HepG2 (cell line): ENCODE measurements at regions not wholly inside any gene's neighbourhood (a gene's known extent, or its start where the extent isn't known, plus 50 kb on each side); places are given as distances from the start of the nearest gene placed in this dataset.

ENCODE experiments used
- ATAC-seq: fragments of 200-7000 bp; cut with Tn5 transposase; 3 replicates; pipeline ENCODE4 v1.9.1; 2020; ENCODE audit warnings: mild to moderate bottlenecking, moderate library complexity
- BruUV-seq: library from RNA; stranded (reverse); fragments of 400-500 nt; replicated peaks from 2 replicates; lab custom pipeline; 2021; lab: Mats Ljungman, UMichigan
- CTCF ChIA-PET: fragments of 300-600 bp; formaldehyde crosslinking; extraction: SDS; loops from one replicate; lab custom pipeline; 2021; ENCODE audit warnings: low total read pairs, inconsistent platforms, low intra/inter-chr PET ratio; lab: Yijun Ruan, JAX
- POLR2A ChIA-PET: fragments of 350-600 bp; sonication (Branson Sonifier 250); formaldehyde crosslinking; loops from one replicate; lab custom pipeline; 2020; ENCODE audit warnings: antibody characterized with exemption, inconsistent platforms; lab: Yijun Ruan, JAX
- DNase-seq: peaks from one replicate; pipeline ENCODE4 v3.0.0-alpha.2; 2015; ENCODE audit warnings: low spot score
- FAIRE-seq: peaks from 3 replicates; lab custom pipeline; 2011; peaks lifted over from hg19 to GRCh38; lab: Jason Lieb, UNC
- H2AFZ ChIP-seq: one replicate; pipeline ENCODE4 v1.6.1; 2011; ENCODE audit warnings: low read length, inconsistent platforms
- H3K27ac ChIP-seq: fragments of 300-600 bp; 3 replicates; pipeline ENCODE4 v1.8.0; 2011; ENCODE audit warnings: mixed run types, mild to moderate bottlenecking, mixed read lengths, low read length, inconsistent platforms; ENCODE audit not compliant: insufficient read depth; ENCODE audit errors: extremely low read length
- H3K27me3 ChIP-seq, 2 experiments: fragments of 200-600 bp in 1 of 2; 2 replicates in 1 of 2; 3 replicates in 1 of 2; pipeline versions ENCODE4 v1.6.0 to v1.8.0; 2011; ENCODE audit warnings: low read length in 2 of 2, mild to moderate bottlenecking in 2 of 2, moderate library complexity in 2 of 2, inconsistent platforms in 1 of 2; ENCODE audit not compliant: insufficient read depth in 2 of 2, control insufficient read depth in 1 of 2
- H3K36me3 ChIP-seq, 2 experiments: fragments of 200-600 bp in 1 of 2; replicated peaks in 1 of 2; 2 replicates in 1 of 2; 3 replicates in 1 of 2; pipeline versions ENCODE4 v1.5.1 to v1.8.0; 2011; ENCODE audit warnings: low read length in 2 of 2, inconsistent platforms in 1 of 2; ENCODE audit not compliant: insufficient read depth in 2 of 2, control insufficient read depth in 1 of 2
- H3K4me1 ChIP-seq: 2 replicates; pipeline ENCODE4 v1.5.1; 2012; ENCODE audit warnings: low read length, inconsistent platforms; ENCODE audit not compliant: insufficient read depth
- H3K4me2 ChIP-seq: 2 replicates; pipeline ENCODE4 v1.6.0; 2011; ENCODE audit warnings: low read depth, low read length, inconsistent platforms
- H3K4me3 ChIP-seq, 3 experiments: fragments of 200-600 bp in 1 of 3; sonication (generic), shearing (Covaris generic) in 1 of 3; replicated peaks in 1 of 3; 2 replicates each; pipeline ENCODE4 v1.5.1; 2011 to 2016; ENCODE audit warnings: low read length in 3 of 3, inconsistent platforms in 2 of 3, low read depth in 2 of 3, mild to moderate bottlenecking in 2 of 3, control low read depth in 1 of 3, mixed read lengths in 1 of 3; ENCODE audit not compliant: insufficient read depth in 1 of 3
- H3K79me2 ChIP-seq: one replicate; pipeline ENCODE4 v1.6.1; 2011; ENCODE audit warnings: low read length, inconsistent platforms; ENCODE audit not compliant: insufficient read depth
- H3K9ac ChIP-seq: 2 replicates; pipeline ENCODE4 v1.6.0; 2011; ENCODE audit warnings: mild to moderate bottlenecking, low read depth, low read length, inconsistent platforms; ENCODE audit not compliant: insufficient read depth
- H3K9me3 ChIP-seq: 2 replicates; pipeline ENCODE4 v1.5.1; 2012; ENCODE audit warnings: mild to moderate bottlenecking, low read length
- H4K20me1 ChIP-seq: 2 replicates; pipeline ENCODE4 v1.6.0; 2011; ENCODE audit warnings: inconsistent platforms, mild to moderate bottlenecking, low read length, moderate library complexity; ENCODE audit not compliant: insufficient read depth
- NCOA2 ChIP-seq: sonication (generic); formaldehyde crosslinking; IDR thresholded peaks from 2 replicates; pipeline ENCODE4 v1.8.0; 2022; ENCODE audit warnings: inconsistent platforms
- PHF5A ChIP-seq: IDR thresholded peaks from one replicate; pipeline ENCODE4 v1.6.1; 2018; ENCODE audit warnings: low read depth, missing genetic modification reagents; ENCODE audit not compliant: unreplicated experiment
- RAD51 ChIP-seq: fragments of 450-650 bp; IDR thresholded peaks from 2 replicates; pipeline ENCODE4 v1.6.1; 2016; ENCODE audit warnings: borderline replicate concordance
- U2AF1 ChIP-seq: fragments of 200-400 bp; formaldehyde crosslinking; optimal IDR thresholded peaks from 2 replicates; pipeline ENCODE3; 2017; ENCODE audit warnings: mild to moderate bottlenecking, low read depth, low read length
- ZNF124 ChIP-seq: sonication (generic); formaldehyde crosslinking; IDR thresholded peaks from 2 replicates; pipeline ENCODE4 v1.4.0; 2020; ENCODE audit warnings: missing genetic modification reagents
- ZNF292 ChIP-seq: sonication (generic); formaldehyde crosslinking; IDR thresholded peaks from 2 replicates; pipeline ENCODE4 v1.8.1; 2022; ENCODE audit warnings: mild to moderate bottlenecking, low read depth, missing genetic modification reagents, borderline replicate concordance
- WGBS: methylation state at CpG from one replicate; pipeline ENCODE4 v1.1.6; 2017; ENCODE audit warnings: low lambda C conversion rate; 5-methylcytosine and 5-hydroxymethylcytosine counted together
- in situ Hi-C: cut with HindIII; loops from 2 replicates; pipeline ENCODE4 v1.10.0; 2017; ENCODE audit warnings: low pct_unique_long_range_greater_than_20kb; ENCODE audit not compliant: extremely low pct_ligation_motif_present
- intact Hi-C: fragments of 100-400 bp; cut with micrococcal nuclease; formaldehyde crosslinking; loops from one replicate; pipeline ENCODE4 v1.10.0; 2022; ENCODE audit not compliant: unreplicated experiment
- TF ChIP-seq, protein P1 (sequence below): sonication (generic); formaldehyde crosslinking; IDR thresholded peaks from 2 replicates; pipeline ENCODE4 v1.5.0; 2020; ENCODE audit warnings: mild to moderate bottlenecking, missing genetic modification reagents, borderline replicate concordance
- TF ChIP-seq, protein P2 (sequence below): sonication (generic); formaldehyde crosslinking; conservative IDR thresholded peaks from 2 replicates; pipeline ENCODE4 v1.4.0; 2020; ENCODE audit warnings: missing genetic modification reagents

DNA sequence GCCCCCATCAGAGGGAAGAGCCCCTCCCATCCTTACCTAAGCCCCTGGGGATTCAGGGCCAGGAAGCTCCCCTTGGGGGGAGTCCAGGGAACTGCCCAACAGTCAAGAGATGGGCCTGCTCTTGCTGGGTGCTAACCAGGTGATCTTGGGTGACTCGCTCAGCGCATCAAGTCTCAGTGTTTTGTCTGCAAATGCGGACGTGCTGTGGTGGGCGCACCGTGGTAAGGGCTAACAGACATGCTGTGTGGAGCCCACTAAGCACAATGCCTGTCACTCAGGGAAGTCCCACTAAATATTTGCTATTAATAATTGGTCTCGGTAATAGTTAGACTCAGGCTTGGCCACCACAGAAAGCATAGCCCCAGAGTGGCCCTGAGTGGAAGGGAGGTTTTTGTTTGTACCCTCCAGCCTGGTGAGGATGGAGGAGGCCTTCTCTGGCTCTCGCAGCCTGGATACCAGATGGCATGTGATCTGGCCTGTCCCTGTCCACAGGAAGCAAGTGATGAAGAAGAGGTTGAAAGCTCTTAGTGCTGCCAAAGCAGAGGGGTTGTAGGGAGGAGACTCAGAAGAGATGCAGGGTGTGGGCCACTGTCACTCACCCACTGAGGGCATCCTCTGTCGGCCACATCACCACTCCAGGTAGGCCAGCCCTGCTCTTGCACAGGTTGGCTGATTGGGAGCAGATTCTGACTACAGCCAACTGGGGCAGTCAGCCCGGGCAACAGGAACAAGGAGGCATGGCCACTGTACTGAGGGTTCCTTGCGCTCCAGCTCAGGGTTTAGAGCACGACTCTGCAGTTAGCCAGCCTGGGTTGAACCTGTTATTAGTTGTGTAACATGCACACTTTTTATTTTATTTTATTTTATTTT lies 69.8 kb upstream of the KSR1 start:
- CTCF ChIA-PET: no interaction called here

DNA sequence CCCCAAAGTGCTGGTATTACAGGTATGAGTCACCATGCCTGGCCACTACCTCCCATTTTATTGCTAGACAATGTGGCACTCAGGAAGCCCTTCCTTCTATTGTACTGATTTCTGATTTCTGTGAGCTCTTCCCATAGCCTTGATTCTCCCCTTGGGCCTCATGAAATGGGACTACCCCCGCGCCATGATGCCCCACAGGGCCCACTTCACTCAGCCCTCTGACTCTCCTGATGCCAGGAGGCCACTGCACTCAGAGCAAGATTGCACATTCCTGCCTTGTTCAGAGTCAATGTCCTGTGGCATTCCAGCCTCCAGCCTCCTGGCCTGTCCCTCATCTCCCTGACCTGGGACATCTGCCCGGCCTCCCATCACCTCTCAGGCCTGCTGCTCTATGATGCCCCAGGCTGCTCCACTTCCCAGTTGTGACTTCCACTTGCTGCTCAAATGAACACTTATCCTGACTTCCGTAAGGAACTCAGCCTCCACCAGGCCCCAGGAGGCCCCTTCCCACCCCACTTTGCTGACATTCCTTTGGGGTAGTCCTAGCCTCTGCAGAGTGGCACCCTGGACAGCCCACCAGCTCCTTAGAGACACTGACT lies 66.6 kb upstream of the KSR1 start:
- H3K4me3 ChIP-seq: no peak overlapping the region
- H3K4me2 ChIP-seq: no peak overlapping the region
- ATAC-seq (no peak), DNase-seq (no peak), FAIRE-seq (no peak)
- intact Hi-C loops (no loop called here), in situ Hi-C loops (loop anchor here (10.0 kb wide), 1 partner anchor 205 kb away; no protein-coding TSS in a partner anchor)
- POLR2A ChIA-PET: no interaction called here
- H3K27ac ChIP-seq: no peak overlapping the region
- 23% methylated on average over 4 of the region's 4 CpGs for WGBS
- no peaks in the 10 kb centered on the region for H3K79me2 ChIP-seq
- H2AFZ ChIP-seq: no peak overlapping the region
- no peaks in the 10 kb centered on the region for H4K20me1 ChIP-seq
- H3K9me3 ChIP-seq: no peaks in the 10 kb centered on the region
- no peaks in the 10 kb centered on the region for H3K4me1 ChIP-seq
- no peaks in the 10 kb centered on the region for H3K27me3 ChIP-seq
- CTCF ChIA-PET: no interaction called here
- no peaks in the 10 kb centered on the region for H3K36me3 ChIP-seq
- no TSS peak for BruUV-seq
- H3K9ac ChIP-seq: no peak overlapping the region
- TF ChIP-seq RAD51 (no peak), NCOA2 (no peak), U2AF1 (no peak), PHF5A (CRISPR knock-in tag) (no peak)
- TF ChIP-seq, protein P1, sequence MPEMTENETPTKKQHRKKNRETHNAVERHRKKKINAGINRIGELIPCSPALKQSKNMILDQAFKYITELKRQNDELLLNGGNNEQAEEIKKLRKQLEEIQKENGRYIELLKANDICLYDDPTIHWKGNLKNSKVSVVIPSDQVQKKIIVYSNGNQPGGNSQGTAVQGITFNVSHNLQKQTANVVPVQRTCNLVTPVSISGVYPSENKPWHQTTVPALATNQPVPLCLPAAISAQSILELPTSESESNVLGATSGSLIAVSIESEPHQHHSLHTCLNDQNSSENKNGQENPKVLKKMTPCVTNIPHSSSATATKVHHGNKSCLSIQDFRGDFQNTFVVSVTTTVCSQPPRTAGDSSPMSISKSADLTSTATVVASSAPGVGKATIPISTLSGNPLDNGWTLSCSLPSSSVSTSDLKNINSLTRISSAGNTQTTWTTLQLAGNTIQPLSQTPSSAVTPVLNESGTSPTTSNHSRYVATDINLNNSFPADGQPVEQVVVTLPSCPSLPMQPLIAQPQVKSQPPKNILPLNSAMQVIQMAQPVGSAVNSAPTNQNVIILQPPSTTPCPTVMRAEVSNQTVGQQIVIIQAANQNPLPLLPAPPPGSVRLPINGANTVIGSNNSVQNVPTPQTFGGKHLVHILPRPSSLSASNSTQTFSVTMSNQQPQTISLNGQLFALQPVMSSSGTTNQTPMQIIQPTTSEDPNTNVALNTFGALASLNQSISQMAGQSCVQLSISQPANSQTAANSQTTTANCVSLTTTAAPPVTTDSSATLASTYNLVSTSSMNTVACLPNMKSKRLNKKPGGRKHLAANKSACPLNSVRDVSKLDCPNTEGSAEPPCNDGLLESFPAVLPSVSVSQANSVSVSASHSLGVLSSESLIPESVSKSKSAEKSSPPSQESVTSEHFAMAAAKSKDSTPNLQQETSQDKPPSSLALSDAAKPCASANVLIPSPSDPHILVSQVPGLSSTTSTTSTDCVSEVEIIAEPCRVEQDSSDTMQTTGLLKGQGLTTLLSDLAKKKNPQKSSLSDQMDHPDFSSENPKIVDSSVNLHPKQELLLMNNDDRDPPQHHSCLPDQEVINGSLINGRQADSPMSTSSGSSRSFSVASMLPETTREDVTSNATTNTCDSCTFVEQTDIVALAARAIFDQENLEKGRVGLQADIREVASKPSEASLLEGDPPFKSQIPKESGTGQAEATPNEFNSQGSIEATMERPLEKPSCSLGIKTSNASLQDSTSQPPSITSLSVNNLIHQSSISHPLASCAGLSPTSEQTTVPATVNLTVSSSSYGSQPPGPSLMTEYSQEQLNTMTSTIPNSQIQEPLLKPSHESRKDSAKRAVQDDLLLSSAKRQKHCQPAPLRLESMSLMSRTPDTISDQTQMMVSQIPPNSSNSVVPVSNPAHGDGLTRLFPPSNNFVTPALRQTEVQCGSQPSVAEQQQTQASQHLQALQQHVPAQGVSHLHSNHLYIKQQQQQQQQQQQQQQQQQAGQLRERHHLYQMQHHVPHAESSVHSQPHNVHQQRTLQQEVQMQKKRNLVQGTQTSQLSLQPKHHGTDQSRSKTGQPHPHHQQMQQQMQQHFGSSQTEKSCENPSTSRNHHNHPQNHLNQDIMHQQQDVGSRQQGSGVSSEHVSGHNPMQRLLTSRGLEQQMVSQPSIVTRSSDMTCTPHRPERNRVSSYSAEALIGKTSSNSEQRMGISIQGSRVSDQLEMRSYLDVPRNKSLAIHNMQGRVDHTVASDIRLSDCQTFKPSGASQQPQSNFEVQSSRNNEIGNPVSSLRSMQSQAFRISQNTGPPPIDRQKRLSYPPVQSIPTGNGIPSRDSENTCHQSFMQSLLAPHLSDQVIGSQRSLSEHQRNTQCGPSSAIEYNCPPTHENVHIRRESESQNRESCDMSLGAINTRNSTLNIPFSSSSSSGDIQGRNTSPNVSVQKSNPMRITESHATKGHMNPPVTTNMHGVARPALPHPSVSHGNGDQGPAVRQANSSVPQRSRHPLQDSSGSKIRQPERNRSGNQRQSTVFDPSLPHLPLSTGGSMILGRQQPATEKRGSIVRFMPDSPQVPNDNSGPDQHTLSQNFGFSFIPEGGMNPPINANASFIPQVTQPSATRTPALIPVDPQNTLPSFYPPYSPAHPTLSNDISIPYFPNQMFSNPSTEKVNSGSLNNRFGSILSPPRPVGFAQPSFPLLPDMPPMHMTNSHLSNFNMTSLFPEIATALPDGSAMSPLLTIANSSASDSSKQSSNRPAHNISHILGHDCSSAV (CRISPR knock-in tag): no peak
- TF ChIP-seq, protein P2, sequence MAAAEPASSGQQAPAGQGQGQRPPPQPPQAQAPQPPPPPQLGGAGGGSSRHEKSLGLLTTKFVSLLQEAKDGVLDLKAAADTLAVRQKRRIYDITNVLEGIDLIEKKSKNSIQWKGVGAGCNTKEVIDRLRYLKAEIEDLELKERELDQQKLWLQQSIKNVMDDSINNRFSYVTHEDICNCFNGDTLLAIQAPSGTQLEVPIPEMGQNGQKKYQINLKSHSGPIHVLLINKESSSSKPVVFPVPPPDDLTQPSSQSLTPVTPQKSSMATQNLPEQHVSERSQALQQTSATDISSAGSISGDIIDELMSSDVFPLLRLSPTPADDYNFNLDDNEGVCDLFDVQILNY (CRISPR knock-in tag): no peak

More for the DNA sequence above, 69.8 kb upstream of the KSR1 start:
- intact Hi-C loops: no loop called here
- ATAC-seq (no peak), FAIRE-seq (no peak), DNase-seq (no peak)
- no peaks in the 10 kb centered on the region for H3K79me2 ChIP-seq
- H3K36me3 ChIP-seq: no peaks in the 10 kb centered on the region
- H3K9me3 ChIP-seq: no peaks in the 10 kb centered on the region
- 36% methylated on average over 11 of the region's 12 CpGs for WGBS
- POLR2A ChIA-PET: no interaction called here
- H3K4me2 ChIP-seq: no peak overlapping the region
- in situ Hi-C loops: loop anchor here (10.0 kb wide), 1 partner anchor 208 kb away; no protein-coding TSS in a partner anchor
- no peak overlapping the region for H3K4me3 ChIP-seq
- no peak overlapping the region for H3K27ac ChIP-seq
- H2AFZ ChIP-seq: no peak overlapping the region
- TF ChIP-seq ZNF292 (CRISPR knock-in tag) (no peak), ZNF124 (no peak)
- TF ChIP-seq, all 625 proteins: peak for 0
- no peaks in the 10 kb centered on the region for H4K20me1 ChIP-seq
- H3K9ac ChIP-seq: no peak overlapping the region
- BruUV-seq: no TSS peak
- peaks cover 1% of the 10 kb centered on the region; the same call in 1 of the 2 replicates for H3K4me1 ChIP-seq
- H3K27me3 ChIP-seq: no peaks in the 10 kb centered on the region; a peak in 1 of 5 replicates
